Panc1 (cell line): ENCODE measurements at regions not wholly inside any gene's neighbourhood (a gene's known extent, or its start where the extent isn't known, plus 50 kb on each side); places are given as distances from the start of the nearest gene placed in this dataset.

Experiments
- ATAC-seq: fragments of 200-7000 bp; cut with Tn5 transposase; 2 replicates; pipeline ENCODE4 v1.9.1; 2020; ENCODE audit warnings: mild to moderate bottlenecking, moderate library complexity
- BruUV-seq: library from RNA; stranded (reverse); fragments of 400-500 nt; replicated peaks from 2 replicates; lab custom pipeline; 2021; lab: Mats Ljungman, UMichigan
- CTCF ChIA-PET: fragments of 300-600 bp; sonication (Branson Sonifier 250); formaldehyde crosslinking; loops from one replicate; lab custom pipeline; 2022; ENCODE audit warnings: antibody characterized with exemption; lab: Charles Lee
- POLR2A ChIA-PET: fragments of 300-600 bp; sonication (Branson Sonifier 250); formaldehyde crosslinking; loops from one replicate; lab custom pipeline; 2022; ENCODE audit warnings: antibody characterized with exemption; lab: Charles Lee
- DNase-seq: peaks from one replicate; pipeline ENCODE4 v3.0.0-alpha.2; 2010; ENCODE audit warnings: low read depth, low spot score
- H3K27ac ChIP-seq: 2 replicates; pipeline ENCODE4 v1.5.1; 2011; ENCODE audit warnings: mild to moderate bottlenecking, low read length, inconsistent platforms
- H3K27me3 ChIP-seq: fragments of 200-500 bp; sonication (Bioruptor generic); 2 replicates; pipeline ENCODE4 v1.6.0; 2014; ENCODE audit warnings: low read length, inconsistent platforms; ENCODE audit not compliant: control insufficient read depth, insufficient read depth
- H3K36me3 ChIP-seq: fragments of 200-500 bp; sonication (Bioruptor generic); 2 replicates; pipeline ENCODE4 v1.5.1; 2014; ENCODE audit warnings: inconsistent platforms, mild to moderate bottlenecking, low read length, moderate library complexity; ENCODE audit not compliant: control insufficient read depth, insufficient read depth
- H3K4me1 ChIP-seq: 2 replicates; pipeline ENCODE4 v1.5.1; 2011; ENCODE audit warnings: inconsistent platforms, mild to moderate bottlenecking, low read length, moderate library complexity; ENCODE audit not compliant: control insufficient read depth, insufficient read depth
- H3K4me3 ChIP-seq, 2 experiments: 2 replicates each; pipeline ENCODE4 v1.5.1; 2011 to 2012; ENCODE audit warnings: low read depth in 2 of 2, low read length in 2 of 2, mild to moderate bottlenecking in 2 of 2, inconsistent platforms in 1 of 2, moderate library complexity in 1 of 2
- H3K9me3 ChIP-seq: fragments of 200-500 bp; sonication (Bioruptor generic); 2 replicates; pipeline ENCODE4 v1.5.1; 2014; ENCODE audit warnings: low read depth, mild to moderate bottlenecking, inconsistent platforms, low read length, moderate library complexity; ENCODE audit not compliant: control insufficient read depth, insufficient read depth
- POLR2AphosphoS5 ChIP-seq: IDR thresholded peaks from 2 replicates; pipeline ENCODE4 v1.6.1; 2012; ENCODE audit warnings: mild to moderate bottlenecking, low read depth, low read length, moderate library complexity
- SIN3A ChIP-seq: IDR thresholded peaks from 2 replicates; pipeline ENCODE4 v1.6.1; 2012; ENCODE audit warnings: low read depth, mild to moderate bottlenecking, low read length, moderate library complexity, borderline replicate concordance; ENCODE audit not compliant: insufficient read depth
- TCF7L2 ChIP-seq: IDR thresholded peaks from 2 replicates; pipeline ENCODE4 v1.6.1; 2011; ENCODE audit warnings: mild to moderate bottlenecking, low read depth, low read length, inconsistent platforms
- in situ Hi-C: cut with HindIII; loops from 2 replicates; pipeline ENCODE4 v1.10.0; 2016; ENCODE audit warnings: low sequenced_read_pairs, low pct_unique_long_range_greater_than_20kb
- intact Hi-C: fragments of 100-400 bp; cut with micrococcal nuclease; formaldehyde crosslinking; loops from one replicate; pipeline ENCODE4 v1.10.0; 2022; ENCODE audit not compliant: unreplicated experiment
- TF ChIP-seq, protein P1 (sequence below), 2 experiments: IDR thresholded peaks; 2 replicates each; pipeline ENCODE4 v1.6.1; 2011 to 2012; ENCODE audit warnings: low read depth in 2 of 2, control low read depth in 1 of 2, low read length in 1 of 2, mild to moderate bottlenecking in 1 of 2, moderate library complexity in 1 of 2; ENCODE audit not compliant: insufficient read depth in 1 of 2
- TF ChIP-seq, protein P2 (sequence below): fragments of 450-650 bp; IDR thresholded peaks from 2 replicates; pipeline ENCODE4 v1.5.1; 2017; ENCODE audit warnings: mild to moderate bottlenecking

DNA sequence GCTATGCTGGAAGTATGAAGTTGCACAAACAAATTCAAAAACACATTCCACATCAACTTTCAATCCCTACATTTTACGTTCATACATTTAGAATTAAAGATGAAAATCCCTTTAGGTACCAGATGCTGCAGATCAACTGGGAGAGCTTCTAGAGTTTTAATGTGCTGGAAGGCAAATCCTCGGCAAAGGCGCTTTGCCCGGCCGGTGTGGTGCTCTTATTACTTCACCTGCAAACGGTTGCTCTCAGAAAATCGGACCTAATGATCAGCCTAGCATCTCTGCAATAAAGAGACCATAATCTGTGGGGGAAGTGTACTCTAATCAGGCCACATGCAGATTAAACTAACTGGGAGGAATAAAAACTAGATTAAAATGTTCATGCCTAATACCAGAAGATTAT lies 513.8 kb downstream of the ZEB2 start:
- BruUV-seq: no TSS peak
- intact Hi-C loops (no loop called here), in situ Hi-C loops (no loop called here)
- ChIA-PET POLR2A (no interaction called here), CTCF (no interaction called here)
- H3K36me3 ChIP-seq: no peaks in the 10 kb centered on the region
- H3K4me1 ChIP-seq: no peaks in the 10 kb centered on the region
- H3K27ac ChIP-seq: no peak overlapping the region
- H3K27me3 ChIP-seq: no peaks in the 10 kb centered on the region
- H3K4me3 ChIP-seq: no peak overlapping the region
- TF ChIP-seq, protein P1, sequence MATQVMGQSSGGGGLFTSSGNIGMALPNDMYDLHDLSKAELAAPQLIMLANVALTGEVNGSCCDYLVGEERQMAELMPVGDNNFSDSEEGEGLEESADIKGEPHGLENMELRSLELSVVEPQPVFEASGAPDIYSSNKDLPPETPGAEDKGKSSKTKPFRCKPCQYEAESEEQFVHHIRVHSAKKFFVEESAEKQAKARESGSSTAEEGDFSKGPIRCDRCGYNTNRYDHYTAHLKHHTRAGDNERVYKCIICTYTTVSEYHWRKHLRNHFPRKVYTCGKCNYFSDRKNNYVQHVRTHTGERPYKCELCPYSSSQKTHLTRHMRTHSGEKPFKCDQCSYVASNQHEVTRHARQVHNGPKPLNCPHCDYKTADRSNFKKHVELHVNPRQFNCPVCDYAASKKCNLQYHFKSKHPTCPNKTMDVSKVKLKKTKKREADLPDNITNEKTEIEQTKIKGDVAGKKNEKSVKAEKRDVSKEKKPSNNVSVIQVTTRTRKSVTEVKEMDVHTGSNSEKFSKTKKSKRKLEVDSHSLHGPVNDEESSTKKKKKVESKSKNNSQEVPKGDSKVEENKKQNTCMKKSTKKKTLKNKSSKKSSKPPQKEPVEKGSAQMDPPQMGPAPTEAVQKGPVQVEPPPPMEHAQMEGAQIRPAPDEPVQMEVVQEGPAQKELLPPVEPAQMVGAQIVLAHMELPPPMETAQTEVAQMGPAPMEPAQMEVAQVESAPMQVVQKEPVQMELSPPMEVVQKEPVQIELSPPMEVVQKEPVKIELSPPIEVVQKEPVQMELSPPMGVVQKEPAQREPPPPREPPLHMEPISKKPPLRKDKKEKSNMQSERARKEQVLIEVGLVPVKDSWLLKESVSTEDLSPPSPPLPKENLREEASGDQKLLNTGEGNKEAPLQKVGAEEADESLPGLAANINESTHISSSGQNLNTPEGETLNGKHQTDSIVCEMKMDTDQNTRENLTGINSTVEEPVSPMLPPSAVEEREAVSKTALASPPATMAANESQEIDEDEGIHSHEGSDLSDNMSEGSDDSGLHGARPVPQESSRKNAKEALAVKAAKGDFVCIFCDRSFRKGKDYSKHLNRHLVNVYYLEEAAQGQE (IDR thresholded peaks at IDR 0.05; ENCODE audit: insufficient read depth in 1 of 2, low read depth in 2 of 2, low read length in 1 of 2): no peak
- TF ChIP-seq POLR2AphosphoS5 (no peak), SIN3A (no peak), TCF7L2 (no peak)
- TF ChIP-seq, protein P2, sequence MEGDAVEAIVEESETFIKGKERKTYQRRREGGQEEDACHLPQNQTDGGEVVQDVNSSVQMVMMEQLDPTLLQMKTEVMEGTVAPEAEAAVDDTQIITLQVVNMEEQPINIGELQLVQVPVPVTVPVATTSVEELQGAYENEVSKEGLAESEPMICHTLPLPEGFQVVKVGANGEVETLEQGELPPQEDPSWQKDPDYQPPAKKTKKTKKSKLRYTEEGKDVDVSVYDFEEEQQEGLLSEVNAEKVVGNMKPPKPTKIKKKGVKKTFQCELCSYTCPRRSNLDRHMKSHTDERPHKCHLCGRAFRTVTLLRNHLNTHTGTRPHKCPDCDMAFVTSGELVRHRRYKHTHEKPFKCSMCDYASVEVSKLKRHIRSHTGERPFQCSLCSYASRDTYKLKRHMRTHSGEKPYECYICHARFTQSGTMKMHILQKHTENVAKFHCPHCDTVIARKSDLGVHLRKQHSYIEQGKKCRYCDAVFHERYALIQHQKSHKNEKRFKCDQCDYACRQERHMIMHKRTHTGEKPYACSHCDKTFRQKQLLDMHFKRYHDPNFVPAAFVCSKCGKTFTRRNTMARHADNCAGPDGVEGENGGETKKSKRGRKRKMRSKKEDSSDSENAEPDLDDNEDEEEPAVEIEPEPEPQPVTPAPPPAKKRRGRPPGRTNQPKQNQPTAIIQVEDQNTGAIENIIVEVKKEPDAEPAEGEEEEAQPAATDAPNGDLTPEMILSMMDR: no peak
- DNase-seq (no peak), ATAC-seq (no peak)
- no peaks in the 10 kb centered on the region for H3K9me3 ChIP-seq

DNA sequence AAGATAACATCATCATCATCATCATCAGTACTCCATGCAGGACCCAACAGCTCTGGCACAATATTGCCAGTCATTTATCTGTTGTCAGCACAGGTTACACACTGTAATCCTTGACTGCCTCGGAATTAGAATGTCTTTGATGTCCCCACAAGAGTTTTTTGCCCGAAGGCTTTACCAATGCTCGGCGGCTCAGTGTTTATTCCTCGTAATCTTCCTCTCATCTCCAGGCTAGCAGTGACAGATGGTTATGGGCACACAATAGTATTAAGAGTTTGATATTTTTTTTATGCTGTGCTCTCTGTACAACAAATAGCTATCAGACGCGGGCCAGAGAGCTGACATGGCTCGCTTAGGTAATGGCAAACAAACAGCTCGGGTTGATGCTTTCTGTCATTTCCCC lies 515.2 kb downstream of the ZEB2 start:
- no peaks in the 10 kb centered on the region for H3K36me3 ChIP-seq
- intact Hi-C loops: no loop called here
- CTCF ChIA-PET: no interaction called here

More for the DNA sequence above, 515.2 kb downstream of the ZEB2 start:
- no peaks in the 10 kb centered on the region for H3K27me3 ChIP-seq
- in situ Hi-C loops: no loop called here
- no peak for TF ChIP-seq POLR2AphosphoS5
- TF ChIP-seq, protein P1 (IDR thresholded peaks at IDR 0.05; ENCODE audit: insufficient read depth in 1 of 2, low read depth in 2 of 2, low read length in 1 of 2): no peak
- no peak for TF ChIP-seq TCF7L2
- TF ChIP-seq, protein P2: no peak
- no peak for TF ChIP-seq SIN3A
- BruUV-seq: no TSS peak
- POLR2A ChIA-PET: interaction anchor here (0.6 kb wide), 1 partner anchor 8 kb away, joined by 3 read pairs; no protein-coding TSS in a partner anchor
- no peak for DNase-seq
- ATAC-seq: no peak
- H3K4me1 ChIP-seq: no peaks in the 10 kb centered on the region
- H3K4me3 ChIP-seq: no peak overlapping the region
- H3K27ac ChIP-seq: no peak overlapping the region
- no peaks in the 10 kb centered on the region for H3K9me3 ChIP-seq
